ENCODE measurements at regions not wholly inside any gene's neighbourhood (a gene's known extent, or its start where the extent isn't known, plus 50 kb on each side); places are given as distances from the start of the nearest gene placed in this dataset.
"Not testable (repeated sequence)": the region's sequence is repeated elsewhere in the genome, so short reads cannot be mapped to it uniquely, and the experiment has no call there.

DNA sequence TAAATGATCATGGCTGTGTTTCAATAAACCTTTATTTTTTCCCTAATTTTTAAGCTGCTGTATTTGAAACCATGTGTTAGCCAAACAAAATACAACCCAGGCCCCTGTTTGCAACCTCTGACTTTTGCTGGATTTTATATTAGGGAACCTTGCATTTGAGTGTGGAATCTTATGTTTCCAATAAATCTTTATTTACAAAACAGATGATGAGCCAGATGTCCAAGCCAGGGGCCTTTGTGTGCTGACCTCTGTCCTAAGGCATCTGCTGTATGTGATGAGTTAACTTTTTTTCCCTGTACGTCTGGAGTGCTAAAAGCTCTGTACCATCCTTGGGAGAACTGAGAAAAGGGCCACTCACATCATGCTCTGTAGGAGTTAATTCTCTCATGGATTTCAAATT is 162.9 kb downstream of the TRIB2 start:
- no peak for DNase-seq (ENCODE audit: low read depth)

DNA sequence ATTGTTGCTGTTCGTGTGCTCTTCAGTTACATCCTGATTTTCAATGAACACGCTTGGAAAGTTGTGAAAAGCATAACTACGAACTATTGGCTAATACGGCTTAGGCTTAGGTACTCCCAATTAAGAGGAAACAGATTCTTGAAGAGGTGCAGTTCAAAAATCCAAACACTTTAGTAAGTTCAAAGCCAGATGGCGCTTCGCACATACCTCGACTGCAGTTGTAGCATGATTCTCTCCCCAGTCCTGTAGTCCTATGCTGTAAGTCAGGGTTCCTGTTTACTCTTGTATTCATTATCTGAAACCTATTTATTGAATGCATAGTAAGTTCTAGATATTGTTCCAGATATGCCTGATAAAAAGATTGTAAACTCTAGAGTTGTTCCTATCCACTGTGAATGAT is 165.2 kb downstream of the TRIB2 start:
- DNase-seq (ENCODE audit: low read depth), result no peak

DNA sequence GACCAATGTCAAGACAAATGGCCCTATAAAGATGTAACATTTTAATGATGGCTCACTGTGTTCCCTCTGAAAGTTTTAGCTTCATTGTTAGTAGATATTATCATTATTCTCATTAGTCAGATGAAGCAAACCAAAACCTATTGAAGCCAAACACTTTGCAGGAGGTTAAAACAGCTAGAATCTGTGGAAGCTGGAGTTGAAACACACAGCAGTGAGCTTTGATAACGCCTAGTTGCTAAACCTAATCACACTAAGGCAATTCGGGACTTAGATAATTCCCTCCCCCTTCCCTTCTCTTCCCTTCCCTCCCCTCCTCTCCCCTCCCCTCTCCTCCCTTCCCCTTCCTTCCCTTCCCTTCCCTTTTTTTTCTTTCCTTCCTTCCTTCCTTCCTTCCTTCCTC is 165.7 kb downstream of the TRIB2 start:
- no peak for DNase-seq (ENCODE audit: low read depth)

DNA sequence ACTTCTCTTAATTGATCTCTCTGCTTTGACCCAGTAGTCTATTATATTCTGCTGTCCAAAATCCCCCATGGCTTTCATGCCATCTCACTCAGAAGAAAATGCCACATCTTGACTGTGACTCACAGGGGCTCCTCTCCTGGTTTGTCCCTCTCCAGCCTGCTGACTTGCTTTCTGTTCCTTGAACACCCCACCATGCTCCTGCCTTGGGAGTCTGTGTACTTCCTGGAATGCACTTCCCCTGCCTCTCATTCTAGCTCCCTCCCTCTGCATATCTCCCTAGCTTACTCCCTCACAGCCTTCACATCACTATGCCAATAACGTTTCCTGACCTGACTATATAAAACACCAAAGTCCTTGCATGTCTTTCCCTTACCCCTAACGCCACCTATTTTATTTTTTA is 167.2 kb downstream of the TRIB2 start:
- DNase-seq (ENCODE audit: low read depth), result no peak

DNA sequence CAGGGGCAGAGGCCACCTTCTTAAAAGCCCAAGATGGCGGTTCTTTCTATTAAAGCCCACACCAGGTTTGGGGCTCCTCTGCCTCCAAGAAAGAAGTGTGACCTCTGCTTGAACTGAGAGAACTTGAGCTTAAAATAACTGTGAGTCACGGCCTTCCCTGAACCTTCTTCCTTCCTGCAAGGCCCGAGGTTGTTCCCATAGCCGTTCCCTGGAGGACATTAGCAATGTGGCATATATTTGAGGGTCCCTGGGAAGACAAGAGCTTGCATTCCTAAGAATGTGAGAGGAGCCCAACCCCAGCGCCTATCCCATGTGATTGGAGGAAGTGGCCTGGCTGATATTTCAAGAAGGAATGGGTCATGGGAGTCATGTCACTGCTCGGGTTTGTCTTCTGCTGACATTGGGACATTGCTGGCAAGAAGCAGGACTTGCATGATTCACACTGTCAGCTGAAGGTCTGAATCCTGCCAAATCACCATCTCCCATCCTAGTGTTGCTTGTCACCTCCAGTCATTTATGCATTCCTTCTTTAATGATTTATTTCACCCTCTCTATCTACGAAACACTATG is 168.1 kb downstream of the TRIB2 start:
- peak; percentile 14 for DNase-seq (ENCODE audit: low read depth)

DNA sequence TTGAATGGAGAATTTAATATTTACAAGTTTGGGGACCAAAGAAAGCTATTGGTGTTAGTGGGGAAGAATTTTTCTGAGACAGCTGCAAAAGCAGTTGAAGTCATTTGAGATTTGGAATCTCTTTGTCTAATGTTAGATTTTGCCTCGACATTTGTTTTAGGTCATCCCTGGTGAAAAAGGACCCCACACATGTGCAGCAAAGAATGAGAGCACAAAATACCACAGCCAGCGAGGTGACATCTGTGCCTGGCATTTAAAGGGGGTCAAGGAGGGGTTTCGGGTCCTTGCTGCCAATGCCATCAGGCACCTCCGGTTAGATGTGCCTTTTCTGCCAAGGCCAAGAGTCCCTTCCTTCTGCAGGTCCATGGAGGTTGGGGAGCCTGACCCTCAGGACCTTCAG is 173.3 kb downstream of the TRIB2 start:
- DNase-seq (ENCODE audit: low read depth), result no peak

DNA sequence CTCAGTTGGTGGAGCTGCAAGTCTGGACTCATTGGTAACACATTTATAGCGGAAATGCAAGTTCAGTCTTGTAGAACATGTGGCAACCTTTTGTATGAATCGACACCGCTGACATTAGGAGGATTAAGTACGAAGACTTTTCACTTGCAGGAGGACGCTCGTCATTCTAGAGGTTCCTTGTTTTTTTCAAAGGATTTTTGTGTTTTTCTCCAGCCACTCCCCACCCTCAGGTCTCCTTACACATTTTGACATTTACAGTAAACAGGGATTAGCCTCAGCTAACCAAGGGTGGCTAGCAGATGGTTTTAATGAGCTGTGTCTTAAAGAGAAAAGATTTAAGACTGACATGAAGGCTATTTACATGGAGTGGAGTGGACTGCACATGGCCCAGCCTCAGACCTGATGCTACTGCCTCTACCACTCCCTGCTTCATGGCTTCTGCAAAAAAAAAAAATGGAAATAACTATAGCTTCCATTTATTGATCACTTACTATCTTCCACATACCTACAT is 173.8 kb downstream of the TRIB2 start:
- no peak for DNase-seq (ENCODE audit: low read depth)

DNA sequence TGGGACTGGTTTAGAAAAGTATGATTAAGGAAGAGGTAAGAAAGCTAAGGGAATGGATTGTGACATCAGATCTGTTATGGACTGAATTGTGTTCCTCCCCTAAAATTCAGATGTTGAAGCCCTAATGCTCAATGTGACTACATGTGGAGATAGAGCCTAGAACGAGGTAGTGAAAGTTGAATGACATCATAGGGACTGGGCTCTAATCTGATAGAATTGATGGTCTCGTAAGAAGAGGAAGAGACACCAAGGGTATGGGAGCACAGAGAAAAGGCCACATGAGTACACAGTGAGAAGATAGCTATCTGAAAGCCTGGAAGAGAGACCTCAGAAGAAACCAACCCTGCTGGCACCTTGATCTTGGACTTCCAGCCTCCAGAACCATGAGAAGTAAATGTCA is 178.3 kb downstream of the TRIB2 start:
- DNase-seq (ENCODE audit: low read depth), result no peak

DNA sequence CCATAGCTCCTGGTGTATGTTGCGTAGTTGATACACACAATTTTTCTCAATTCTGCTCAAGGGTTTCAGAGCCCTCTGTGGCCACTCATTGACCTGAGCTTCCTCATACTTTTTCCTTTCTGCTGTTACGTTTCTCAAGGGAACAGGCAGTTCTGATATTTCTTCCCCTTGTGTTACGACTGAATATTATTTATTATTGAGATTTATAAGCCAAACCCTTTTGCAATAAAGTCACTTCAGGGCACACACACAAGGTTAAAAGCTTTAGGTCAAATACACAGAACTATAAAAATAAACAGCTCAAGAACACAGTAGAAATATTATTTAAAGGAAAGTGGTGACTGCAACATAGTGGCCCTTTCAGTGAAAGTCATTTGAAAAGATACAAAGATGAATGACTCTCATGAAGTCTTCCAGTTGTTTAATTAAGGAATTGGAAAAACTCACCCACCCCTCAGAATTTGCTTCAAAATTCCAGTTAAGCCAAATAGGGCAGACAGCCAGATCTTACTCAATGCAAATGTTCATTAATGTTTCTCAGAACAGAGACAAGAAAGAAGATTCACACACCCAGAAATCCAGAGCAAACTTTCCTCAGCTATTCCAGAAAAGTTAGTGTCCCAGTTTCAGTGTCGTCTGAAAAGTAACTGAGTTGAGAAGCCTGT is 179.7 kb downstream of the TRIB2 start:
- DNase-seq (ENCODE audit: low read depth), result no peak

DNA sequence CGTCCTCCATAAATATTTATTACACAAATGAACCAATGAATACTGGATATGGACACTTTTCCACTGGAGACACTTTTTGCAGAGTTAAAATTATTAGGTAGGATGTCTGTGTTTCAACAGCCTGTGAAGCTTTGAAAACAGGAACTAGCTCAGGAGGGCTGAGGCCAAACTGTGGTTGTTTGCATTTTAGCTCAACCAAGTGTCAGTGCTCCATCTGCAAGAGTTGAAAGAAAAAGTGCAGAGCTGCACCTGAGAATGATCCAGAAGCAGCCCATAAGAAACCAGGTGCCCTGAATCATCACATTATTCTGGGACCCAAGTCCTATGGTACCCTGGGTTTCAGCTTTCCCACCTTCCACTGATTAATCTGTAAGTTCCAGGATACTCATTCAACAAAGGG is 180.4 kb downstream of the TRIB2 start:
- DNase-seq (ENCODE audit: low read depth), result no peak

DNA sequence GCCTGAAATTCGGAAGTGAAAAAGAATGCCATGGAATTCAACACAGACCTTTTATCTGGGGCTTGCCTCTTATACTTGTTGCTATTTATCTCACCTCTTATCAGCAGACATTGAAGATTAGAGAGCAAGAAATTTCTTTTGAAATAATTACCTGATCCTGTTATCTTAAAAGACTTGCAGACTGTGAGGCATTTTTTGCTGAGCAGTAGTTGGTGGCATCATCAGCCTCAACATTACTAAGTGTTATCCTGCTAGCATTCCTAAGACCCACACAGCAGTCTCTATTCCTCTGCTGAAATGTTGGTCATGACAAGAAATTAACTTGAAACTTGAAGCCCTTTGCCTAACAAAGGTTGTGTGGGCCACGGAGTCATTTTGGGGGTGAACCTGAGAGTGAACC is 186.5 kb downstream of the TRIB2 start:
- no peak for DNase-seq (ENCODE audit: low read depth)

DNA sequence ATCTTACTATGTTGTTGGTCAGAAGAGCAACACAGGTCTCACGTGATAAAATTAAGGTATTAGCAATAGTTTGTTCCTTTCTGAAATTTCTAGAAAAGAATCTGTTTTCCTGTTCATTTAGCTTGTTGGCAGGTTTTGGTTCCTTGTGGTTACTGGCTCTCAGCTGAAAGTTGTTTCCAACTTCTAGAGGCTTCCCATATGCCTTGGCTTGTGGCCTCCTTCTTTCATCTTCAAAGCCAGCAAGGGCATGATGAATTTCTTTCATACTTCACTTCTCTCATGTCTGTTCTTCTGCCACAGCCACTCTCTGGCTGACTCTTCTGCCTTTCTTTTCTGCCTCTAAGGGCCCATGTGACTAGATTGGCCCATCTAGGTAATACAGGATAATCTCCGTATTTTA is 193.7 kb downstream of the TRIB2 start:
- no peak for DNase-seq (ENCODE audit: low read depth)

DNA sequence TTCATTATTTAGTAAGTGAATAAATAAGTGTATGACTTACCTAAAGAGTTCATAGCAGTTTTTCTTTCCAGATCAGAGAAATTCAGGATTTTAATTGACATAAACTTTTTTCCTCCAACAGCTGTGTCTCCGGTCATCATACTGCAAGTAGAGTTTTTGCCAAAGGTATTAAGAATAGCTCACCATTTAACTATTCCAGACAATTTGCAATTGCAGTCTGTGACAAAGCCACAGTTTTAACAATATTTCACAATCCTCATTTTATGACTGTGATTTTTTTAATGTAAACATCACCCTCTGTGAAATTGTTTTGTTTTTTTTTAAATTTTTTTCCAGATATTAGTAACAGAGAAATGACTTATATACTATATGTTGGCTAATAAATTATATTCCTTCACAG is 199.1 kb downstream of the TRIB2 start:
- no peak for DNase-seq (ENCODE audit: low read depth)

DNA sequence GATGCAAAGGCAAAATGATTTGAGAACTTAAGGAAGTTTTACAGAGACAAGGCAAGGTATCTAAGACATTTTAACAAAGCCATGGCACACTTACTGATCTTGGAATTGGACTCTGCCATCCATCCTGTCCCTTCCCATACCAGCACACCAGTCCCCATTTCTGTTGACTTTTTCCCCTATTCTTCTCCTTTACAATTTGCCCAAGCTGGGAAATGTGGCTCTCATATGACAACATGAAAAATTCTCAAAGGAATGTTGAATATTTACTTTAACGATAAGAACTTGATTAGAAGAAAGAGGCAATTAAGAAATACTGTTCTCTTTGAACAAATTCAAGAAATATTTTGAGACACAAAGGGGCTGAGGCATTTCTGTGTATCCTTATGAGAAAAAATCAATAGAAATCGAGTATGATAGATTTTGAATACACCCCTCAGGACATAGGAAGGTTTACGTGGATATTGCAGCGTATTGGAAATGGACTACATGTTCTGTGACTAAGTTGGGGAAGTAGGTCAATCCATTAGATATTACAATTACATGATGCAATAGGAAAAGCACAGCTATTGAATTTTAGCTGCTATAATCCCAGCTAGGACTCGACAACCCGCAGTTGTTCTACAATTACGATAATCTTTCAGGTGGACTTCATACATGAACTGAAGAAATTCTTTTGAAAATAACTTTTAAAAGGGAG is 201.6 kb downstream of the TRIB2 start:
- DNase-seq (ENCODE audit: low read depth), result peak; percentile 18

DNA sequence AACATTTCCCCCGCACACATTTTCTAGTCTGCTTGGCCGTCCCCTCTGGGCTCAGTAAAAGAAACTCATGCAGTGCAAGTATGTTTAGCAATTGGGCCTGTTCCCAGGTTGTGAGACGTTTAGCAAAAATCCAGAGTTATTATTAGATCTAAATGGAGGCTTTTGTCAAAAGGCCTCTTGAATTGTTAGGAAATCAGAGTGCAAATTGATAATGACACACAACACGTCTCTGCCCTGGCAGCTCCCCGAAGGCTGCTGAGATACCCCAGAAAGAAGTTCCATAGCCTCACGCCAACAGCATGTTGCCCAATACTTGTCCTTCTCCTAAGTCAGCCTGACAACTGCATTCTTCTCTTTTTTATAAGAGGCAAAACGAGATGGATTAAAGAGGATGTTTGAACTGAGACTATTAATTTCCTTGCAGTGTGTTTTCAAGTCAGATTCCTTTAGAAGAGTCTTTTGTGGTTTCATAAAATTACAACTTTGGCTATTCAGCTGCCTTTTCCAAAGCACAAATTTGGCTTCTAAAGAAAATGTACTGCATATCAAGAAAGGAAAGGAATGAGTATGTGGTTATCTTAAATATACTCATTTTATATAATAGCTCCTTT is 202.2 kb downstream of the TRIB2 start:
- DNase-seq (ENCODE audit: low read depth), result peak; percentile 66

DNA sequence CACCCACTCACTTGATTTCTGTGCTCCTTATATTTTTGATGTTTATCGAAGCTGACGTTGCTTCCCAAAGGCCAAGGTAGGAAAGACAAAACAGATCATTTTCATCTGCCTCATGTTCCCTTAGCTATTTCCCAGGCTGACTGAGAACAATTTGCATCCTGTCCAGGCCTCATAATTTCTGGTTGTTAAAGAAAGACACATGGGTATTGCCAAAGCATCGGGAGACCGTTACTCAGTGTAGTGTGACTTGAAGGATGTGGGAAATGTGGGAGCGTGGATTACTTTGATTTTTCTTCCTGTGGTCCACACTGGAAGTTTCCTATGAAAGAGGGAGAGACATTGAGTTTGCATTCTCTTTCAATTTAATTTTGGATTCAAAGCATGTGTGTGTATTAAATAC is 204.6 kb downstream of the TRIB2 start:
- no peak for DNase-seq (ENCODE audit: low read depth)

DNA sequence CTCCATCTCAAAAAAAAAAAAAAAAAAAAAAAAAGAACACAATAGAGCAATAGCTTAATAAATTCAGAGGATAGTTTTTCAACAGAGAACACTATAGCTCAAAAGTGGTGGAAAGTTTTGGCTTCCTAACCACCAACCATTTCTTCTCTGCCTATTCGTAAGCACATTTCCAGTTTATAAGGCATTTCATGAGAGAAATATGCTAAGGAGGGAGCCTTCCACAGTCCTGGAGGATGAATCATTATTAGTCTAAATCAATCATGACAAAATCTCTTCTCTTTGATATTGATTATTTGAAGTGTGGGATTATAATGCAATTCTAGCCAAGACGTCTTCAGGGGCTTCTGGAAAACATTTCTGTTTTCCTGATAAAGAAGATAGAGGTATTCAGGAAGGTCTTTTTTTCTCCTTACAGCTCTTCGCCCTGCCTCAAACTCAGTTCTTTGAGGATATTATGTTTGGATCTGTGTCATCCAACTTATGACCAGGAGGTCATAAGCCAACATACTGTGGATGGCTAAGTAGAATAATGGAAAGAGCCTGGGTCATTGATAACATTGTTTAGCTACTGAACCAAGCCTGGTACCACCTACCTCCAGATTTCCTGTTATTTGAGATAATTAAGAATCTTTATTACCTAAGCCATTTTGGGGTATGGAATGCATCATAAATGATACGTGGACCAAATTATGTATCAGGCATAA is 207.3 kb downstream of the TRIB2 start:
- no peak for DNase-seq (ENCODE audit: low read depth)

DNA sequence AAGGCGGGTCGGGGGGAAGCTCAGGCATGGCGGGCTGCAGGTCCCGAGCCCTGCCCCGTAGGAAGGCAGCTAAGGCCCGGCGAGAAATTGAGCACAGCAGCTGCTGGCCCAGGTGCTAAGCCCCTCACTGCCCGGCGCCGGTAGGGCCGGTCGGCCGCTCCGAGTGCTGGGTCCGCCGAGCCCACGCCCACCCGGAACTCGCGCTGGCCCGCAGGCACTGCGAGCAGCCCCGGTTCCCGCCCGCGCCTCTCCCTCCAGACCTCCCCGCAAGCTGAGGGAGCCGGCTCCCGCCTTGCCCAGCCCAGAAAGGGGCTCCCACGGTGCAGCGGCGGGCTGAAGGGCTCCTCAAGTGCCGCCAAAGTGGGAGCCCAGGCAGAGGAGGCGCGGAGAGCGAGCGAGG is 209.9 kb downstream of the TRIB2 start:
- DNase-seq (ENCODE audit: low read depth), result not testable (repeated sequence)

DNA sequence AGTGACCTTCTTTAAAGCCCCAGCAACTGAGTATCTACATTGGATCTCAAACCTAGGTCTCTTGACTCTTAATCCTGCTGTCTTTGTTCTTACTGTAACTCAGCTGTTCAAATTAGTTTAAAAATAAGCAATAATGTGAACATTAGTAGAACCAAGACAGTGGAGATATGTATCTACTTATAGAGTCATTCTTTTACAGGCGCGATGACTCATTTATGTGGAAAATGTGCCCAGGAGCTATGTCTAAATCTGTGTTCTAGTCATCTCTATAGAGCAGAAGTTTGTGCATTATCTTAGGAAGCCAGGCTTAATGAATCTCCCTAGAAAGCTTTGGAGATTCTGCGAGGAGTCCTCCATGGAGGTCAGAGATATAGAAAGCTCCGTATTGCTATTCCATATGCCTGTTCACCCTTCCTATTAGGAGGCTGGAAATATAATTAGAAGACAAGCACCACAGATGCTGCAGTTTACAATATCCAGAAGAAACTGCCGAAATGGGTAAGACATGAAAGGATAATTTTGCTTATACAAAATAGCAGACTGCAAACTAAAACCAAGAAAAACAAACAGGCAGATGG is 211.6 kb downstream of the TRIB2 start:
- DNase-seq (ENCODE audit: low read depth), result peak; percentile 41

DNA sequence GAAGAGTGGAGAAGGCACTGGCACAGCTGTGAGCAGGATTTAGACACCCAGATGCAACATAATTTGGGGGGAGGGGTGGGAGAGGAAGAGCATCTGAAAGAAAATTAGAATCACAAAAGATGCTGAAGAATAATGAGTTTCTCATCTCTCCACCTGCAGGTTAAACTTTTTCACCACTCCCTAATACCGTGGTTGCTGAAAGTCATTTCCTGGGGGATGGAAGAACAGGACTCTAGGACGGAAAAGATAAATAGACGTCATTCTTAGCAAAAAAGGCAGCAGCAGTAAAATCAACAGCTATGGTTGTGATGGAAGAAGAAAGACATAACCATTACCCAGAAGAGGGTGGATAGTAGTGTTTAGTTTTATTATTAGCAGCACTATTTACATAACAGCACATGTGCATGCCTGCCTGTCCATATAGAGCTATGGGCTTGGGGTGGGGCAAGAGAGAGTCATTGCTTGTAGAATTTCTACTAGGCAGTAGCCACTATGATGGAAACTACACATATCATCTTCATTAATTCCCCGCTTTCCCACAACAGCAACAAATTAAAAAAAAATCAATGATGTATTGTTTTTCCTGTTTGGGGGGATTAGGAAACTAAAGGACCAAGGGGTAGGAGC is 212.2 kb downstream of the TRIB2 start:
- no peak for DNase-seq (ENCODE audit: low read depth)

DNA sequence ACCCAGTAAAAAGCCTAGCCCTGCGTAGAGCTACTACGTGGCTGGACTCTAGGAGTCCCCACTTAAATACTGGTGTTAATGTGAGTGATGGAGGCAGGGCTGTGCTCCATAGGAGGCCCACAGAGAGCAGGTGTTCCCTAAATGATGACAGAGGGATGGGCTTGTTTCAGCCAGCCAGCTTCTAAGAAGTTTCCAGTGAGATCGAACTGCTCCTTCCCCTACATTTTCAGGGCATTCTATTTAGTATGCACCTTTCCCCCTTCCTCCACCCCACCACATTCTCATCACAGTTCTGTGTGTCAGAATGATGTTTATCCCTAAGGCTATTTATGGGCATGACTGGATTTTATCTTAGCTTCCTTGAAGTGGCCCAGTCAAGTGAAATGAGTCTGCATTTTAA is 213.0 kb downstream of the TRIB2 start:
- DNase-seq (ENCODE audit: low read depth), result no peak

DNA sequence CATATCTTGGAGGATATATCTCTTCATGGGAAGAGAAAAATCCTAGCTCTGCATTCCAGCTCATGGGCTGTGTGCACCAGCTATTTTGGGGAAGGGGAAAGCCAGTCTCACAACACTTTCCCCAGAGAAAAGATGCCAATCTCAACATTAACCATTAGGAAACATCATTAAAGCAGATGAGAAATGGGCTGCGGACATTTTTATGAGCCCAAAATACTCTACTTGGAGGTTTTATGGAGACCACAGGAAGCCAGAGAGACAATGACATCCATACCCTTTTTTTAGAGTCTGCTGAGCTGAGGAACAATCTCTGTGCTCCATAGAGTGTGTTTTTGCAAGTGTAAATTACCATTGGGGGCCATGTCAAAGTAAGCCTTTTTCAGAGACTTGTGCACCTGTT is 213.7 kb downstream of the TRIB2 start:
- no peak for DNase-seq (ENCODE audit: low read depth)
